Naive thymus-derived CD4-positive, alpha-beta T cell (primary cell): ENCODE measurements at regions not wholly inside any gene's neighbourhood (a gene's known extent, or its start where the extent isn't known, plus 50 kb on each side); places are given as distances from the start of the nearest gene placed in this dataset.
A peak's percentile ranks its signal among the peaks of the same experiment; 100 is the strongest.

ENCODE experiments used
- ATAC-seq: fragments of 150-1000 bp; cut with Tn5 transposase; 2 replicates; pipeline ENCODE4 v1.10.0; 2021; ENCODE audit warnings: mild to moderate bottlenecking, moderate library complexity
- CTCF ChIA-PET: fragments of 350-600 bp; sonication (Branson Sonifier 250); formaldehyde crosslinking; loops from one replicate; lab custom pipeline; 2021; ENCODE audit warnings: antibody characterized with exemption; lab: Charles Lee
- POLR2A ChIA-PET: fragments of 350-600 bp; sonication (Branson Sonifier 250); formaldehyde crosslinking; loops from one replicate; lab custom pipeline; 2021; ENCODE audit warnings: antibody characterized with exemption, inconsistent platforms; lab: Charles Lee
- DNase-seq, 9 donors: peaks; one replicate each; pipeline versions ENCODE4 v3.0.0 to v3.0.0-alpha.2; 2020 to 2022; ENCODE audit warnings: mixed read lengths in 1 of 9
- H3K27ac ChIP-seq: one replicate; pipeline ENCODE4 v1.7.0; 2013; ENCODE audit warnings: mild to moderate bottlenecking, low read depth, low read length, moderate library complexity
- H3K27me3 ChIP-seq, 2 donors: one replicate each; pipeline ENCODE4 v1.7.0; 2013; ENCODE audit warnings: low read length in 2 of 2, mild to moderate bottlenecking in 2 of 2, moderate library complexity in 2 of 2; ENCODE audit not compliant: control insufficient read depth in 2 of 2, insufficient read depth in 2 of 2
- H3K36me3 ChIP-seq, 3 experiments: 1 replicate in 2 of 3; 2 replicates in 1 of 3; pipeline ENCODE4 v1.7.0; 2013; ENCODE audit warnings: low read length in 3 of 3, mild to moderate bottlenecking in 3 of 3, moderate library complexity in 1 of 3; ENCODE audit not compliant: insufficient read depth in 3 of 3, control insufficient read depth in 2 of 3
- H3K4me1 ChIP-seq, 2 donors: one replicate each; pipeline ENCODE4 v1.7.0; 2013; ENCODE audit warnings: low read length in 2 of 2, mild to moderate bottlenecking in 2 of 2, moderate library complexity in 1 of 2; ENCODE audit not compliant: control insufficient read depth in 2 of 2, insufficient read depth in 2 of 2
- H3K4me3 ChIP-seq: 2 replicates; pipeline ENCODE4 v1.7.0; 2013; ENCODE audit warnings: mild to moderate bottlenecking, low read length
- H3K9me3 ChIP-seq, 3 experiments: 1 replicate in 2 of 3; 2 replicates in 1 of 3; pipeline ENCODE4 v1.7.0; 2013; ENCODE audit warnings: low read length in 3 of 3; ENCODE audit not compliant: control insufficient read depth in 2 of 3
- H3K27ac Mint-ChIP-seq, 9 donors: one replicate each; pipeline ENCODE4 v1.8.0; 2020 to 2022; ENCODE audit warnings: mixed read lengths in 9 of 9, mild to moderate bottlenecking in 8 of 9, moderate library complexity in 5 of 9, inconsistent platforms in 2 of 9
- H3K27me3 Mint-ChIP-seq, 5 donors: one replicate each; pipeline ENCODE4 v1.8.0; 2021 to 2022; ENCODE audit warnings: mixed read lengths in 5 of 5, mild to moderate bottlenecking in 1 of 5
- H3K36me3 Mint-ChIP-seq, 5 donors: one replicate each; pipeline ENCODE4 v1.8.0; 2020 to 2022; ENCODE audit warnings: mixed read lengths in 5 of 5, mild to moderate bottlenecking in 3 of 5, inconsistent platforms in 1 of 5
- H3K4me1 Mint-ChIP-seq, 7 donors: one replicate each; pipeline ENCODE4 v1.8.0; 2020 to 2022; ENCODE audit warnings: mixed read lengths in 7 of 7, mild to moderate bottlenecking in 3 of 7, inconsistent platforms in 1 of 7
- H3K4me3 Mint-ChIP-seq, 10 donors: one replicate each; pipeline ENCODE4 v1.8.0; 2020 to 2022; ENCODE audit warnings: mild to moderate bottlenecking in 10 of 10, mixed read lengths in 10 of 10, moderate library complexity in 6 of 10, inconsistent platforms in 2 of 10
- H3K9me3 Mint-ChIP-seq, 11 donors: one replicate each; pipeline ENCODE4 v1.8.0; 2020 to 2022; ENCODE audit warnings: mixed read lengths in 11 of 11, mild to moderate bottlenecking in 4 of 11, inconsistent platforms in 1 of 11, moderate library complexity in 1 of 11
- intact Hi-C, 2 donors: fragments of 100-400 bp; cut with micrococcal nuclease; formaldehyde crosslinking; loops; one replicate each; pipeline ENCODE4 v1.15.1; 2023

GRCh38 chr10:3524086-3524960 is 260.7 kb downstream of the KLF6 start:
- no peak overlapping the region for H3K4me3 ChIP-seq
- no peak overlapping the region for H3K27ac ChIP-seq
- no peaks in the 10 kb centered on the region for H3K4me1 ChIP-seq
- H3K9me3 ChIP-seq: no peaks in the 10 kb centered on the region
- H3K36me3 ChIP-seq: no peaks in the 10 kb centered on the region
- Mint-ChIP-seq H3K27ac (no peak overlapping the region), H3K4me3 (no peak overlapping the region), H3K27me3 (peaks cover 0 to 20% (median under 1%) of the 10 kb centered on the region in 5 donors), H3K36me3 (peaks cover 0 to 6% (median 0%) of the 10 kb centered on the region in 5 donors), H3K4me1 (no peaks in the 10 kb centered on the region), H3K9me3 (peaks cover 0 to 10% (median 0%) of the 10 kb centered on the region in 11 donors)
- H3K27me3 ChIP-seq: no peaks in the 10 kb centered on the region
- DNase-seq (no peak), ATAC-seq (no peak)
- POLR2A ChIA-PET: no interaction called here
- CTCF ChIA-PET: no interaction called here
- intact Hi-C loops: no loop called here

GRCh38 chr10:3523309-3524050 is 261.5 kb downstream of the KLF6 start:
- H3K36me3 ChIP-seq: no peaks in the 10 kb centered on the region
- no peaks in the 10 kb centered on the region for H3K9me3 ChIP-seq
- no peaks in the 10 kb centered on the region for H3K27me3 ChIP-seq
- no peaks in the 10 kb centered on the region for H3K4me1 ChIP-seq
- peaks cover 0 to 20% (median 3%) of the 10 kb centered on the region in 5 donors for H3K27me3 Mint-ChIP-seq
- H3K9me3 Mint-ChIP-seq: peaks cover 0 to 13% (median 0%) of the 10 kb centered on the region in 11 donors
- peaks cover 0 to 6% (median 0%) of the 10 kb centered on the region in 5 donors for H3K36me3 Mint-ChIP-seq
- POLR2A ChIA-PET: no interaction called here
- H3K4me3 Mint-ChIP-seq: no peak overlapping the region
- no peak overlapping the region for H3K27ac Mint-ChIP-seq
- intact Hi-C loops: no loop called here
- no peak overlapping the region for H3K27ac ChIP-seq
- no peak overlapping the region for H3K4me3 ChIP-seq
- DNase-seq: no peak
- CTCF ChIA-PET: no interaction called here
- ATAC-seq: no peak
- no peaks in the 10 kb centered on the region for H3K4me1 Mint-ChIP-seq

GRCh38 chr10:3516923-3517255 is 268.1 kb downstream of the KLF6 start:
- intact Hi-C loops: no loop called here
- Mint-ChIP-seq H3K27me3 (peaks cover 0 to 12% (median 4%) of the 10 kb centered on the region in 5 donors), H3K4me1 (peaks cover 0 to 19% (median 4%) of the 10 kb centered on the region in 7 donors), H3K27ac (peak overlapping the region in 1 of 9 donors; percentile 43), H3K9me3 (peaks cover 0 to 11% (median 0%) of the 10 kb centered on the region in 11 donors), H3K36me3 (peaks cover 0 to 10% (median 0%) of the 10 kb centered on the region in 5 donors), H3K4me3 (peak overlapping the region in 1 of 10 donors; percentile 70)
- no peaks in the 10 kb centered on the region for H3K27me3 ChIP-seq
- no peak overlapping the region for H3K4me3 ChIP-seq
- CTCF ChIA-PET: no interaction called here
- ATAC-seq: no peak
- H3K9me3 ChIP-seq: no peaks in the 10 kb centered on the region
- no peaks in the 10 kb centered on the region for H3K4me1 ChIP-seq
- no peaks in the 10 kb centered on the region for H3K36me3 ChIP-seq
- no peak overlapping the region for H3K27ac ChIP-seq
- DNase-seq: no peak
- POLR2A ChIA-PET: no interaction called here

- Mint-ChIP-seq H3K9me3 (peaks cover 0 to 13% (median 0%) of the 10 kb centered on the region in 11 donors), H3K4me1 (peaks cover 0 to 19% (median 4%) of the 10 kb centered on the region in 7 donors), H3K36me3 (peaks cover 0 to 10% (median 0%) of the 10 kb centered on the region in 5 donors), H3K27ac (peak overlapping the region in 2 of 9 donors; percentile 14 to 43), H3K27me3 (peaks cover 0 to 12% (median 4%) of the 10 kb centered on the region in 5 donors), H3K4me3 (peak overlapping the region in 2 of 10 donors; percentile 16 to 70)
- no peaks in the 10 kb centered on the region for H3K36me3 ChIP-seq
- ChIA-PET CTCF (no interaction called here), POLR2A (no interaction called here)
- H3K9me3 ChIP-seq: no peaks in the 10 kb centered on the region
- DNase-seq (no peak), ATAC-seq (no peak)
- H3K27me3 ChIP-seq: no peaks in the 10 kb centered on the region
- no peak overlapping the region for H3K4me3 ChIP-seq
- no peaks in the 10 kb centered on the region for H3K4me1 ChIP-seq
- intact Hi-C loops: no loop called here
- no peak overlapping the region for H3K27ac ChIP-seq
Observed at GRCh38 chr10:3516234-3516922, 268.6 kb downstream of the KLF6 start.

GRCh38 chr10:3514691-3515090 is 270.3 kb downstream of the KLF6 start:
- ATAC-seq: no peak
- Histone ChIP-seq H3K27ac (no peak overlapping the region), H3K4me1 (peaks cover 0 to 7% of the 10 kb centered on the region in 2 donors), H3K9me3 (no peaks in the 10 kb centered on the region), H3K27me3 (no peaks in the 10 kb centered on the region), H3K4me3 (no peak overlapping the region), H3K36me3 (no peaks in the 10 kb centered on the region)
- Mint-ChIP-seq H3K27me3 (peaks cover 0 to 12% (median 5%) of the 10 kb centered on the region in 5 donors), H3K4me3 (no peak overlapping the region), H3K36me3 (peaks cover 0 to 8% (median 0%) of the 10 kb centered on the region in 5 donors), H3K9me3 (peaks cover 0 to 13% (median 0%) of the 10 kb centered on the region in 11 donors), H3K27ac (no peak overlapping the region), H3K4me1 (peaks cover 0 to 24% (median 13%) of the 10 kb centered on the region in 7 donors)
- no peak for DNase-seq
- intact Hi-C loops: no loop called here
- POLR2A ChIA-PET: interaction anchor here (0.6 kb wide), 1 partner anchor 240 kb away, joined by 3 read pairs; no protein-coding TSS in a partner anchor
- CTCF ChIA-PET: no interaction called here

GRCh38 chr10:3512263-3512662 is 272.7 kb downstream of the KLF6 start:
- no peak overlapping the region for H3K27ac Mint-ChIP-seq
- H3K9me3 Mint-ChIP-seq: peaks cover 0 to 7% (median 0%) of the 10 kb centered on the region in 11 donors
- Histone ChIP-seq H3K4me1 (peaks cover 0 to 7% of the 10 kb centered on the region in 2 donors), H3K27ac (no peak overlapping the region), H3K36me3 (no peaks in the 10 kb centered on the region), H3K9me3 (no peaks in the 10 kb centered on the region), H3K27me3 (no peaks in the 10 kb centered on the region), H3K4me3 (no peak overlapping the region)
- ATAC-seq (no peak), DNase-seq (no peak)
- intact Hi-C loops: no loop called here
- H3K27me3 Mint-ChIP-seq: peaks cover 0 to 9% (median 5%) of the 10 kb centered on the region in 5 donors
- peaks cover 0 to 24% (median 13%) of the 10 kb centered on the region in 7 donors for H3K4me1 Mint-ChIP-seq
- H3K4me3 Mint-ChIP-seq: no peak overlapping the region
- H3K36me3 Mint-ChIP-seq: peaks cover 0 to 6% (median 0%) of the 10 kb centered on the region in 5 donors
- CTCF ChIA-PET: no interaction called here
- POLR2A ChIA-PET: no interaction called here
